ENCODE measurements at regions not wholly inside any gene's neighbourhood (a gene's known extent, or its start where the extent isn't known, plus 50 kb on each side); places are given as distances from the start of the nearest gene placed in this dataset.

DNA sequence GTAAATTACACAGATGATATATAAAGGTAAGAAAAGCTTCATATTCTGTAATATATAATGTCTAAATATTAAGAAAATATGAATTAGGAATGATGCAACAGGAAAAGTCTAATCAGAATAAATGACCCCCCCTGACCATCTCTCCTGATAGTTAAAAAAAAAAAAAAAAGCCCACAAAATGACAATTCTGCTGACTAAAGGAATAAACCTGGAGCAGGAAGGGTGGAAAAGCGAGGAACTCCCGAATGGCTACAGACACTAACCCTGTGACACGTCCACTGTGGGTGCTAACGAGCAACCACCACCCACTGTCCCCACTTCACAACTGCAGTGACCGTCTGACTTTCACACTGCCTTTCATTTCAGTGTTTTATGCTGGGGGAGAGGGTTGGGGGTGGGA, 67.6 kb upstream of the FOXQ1 start:
- TF ChIP-seq, protein P1, sequence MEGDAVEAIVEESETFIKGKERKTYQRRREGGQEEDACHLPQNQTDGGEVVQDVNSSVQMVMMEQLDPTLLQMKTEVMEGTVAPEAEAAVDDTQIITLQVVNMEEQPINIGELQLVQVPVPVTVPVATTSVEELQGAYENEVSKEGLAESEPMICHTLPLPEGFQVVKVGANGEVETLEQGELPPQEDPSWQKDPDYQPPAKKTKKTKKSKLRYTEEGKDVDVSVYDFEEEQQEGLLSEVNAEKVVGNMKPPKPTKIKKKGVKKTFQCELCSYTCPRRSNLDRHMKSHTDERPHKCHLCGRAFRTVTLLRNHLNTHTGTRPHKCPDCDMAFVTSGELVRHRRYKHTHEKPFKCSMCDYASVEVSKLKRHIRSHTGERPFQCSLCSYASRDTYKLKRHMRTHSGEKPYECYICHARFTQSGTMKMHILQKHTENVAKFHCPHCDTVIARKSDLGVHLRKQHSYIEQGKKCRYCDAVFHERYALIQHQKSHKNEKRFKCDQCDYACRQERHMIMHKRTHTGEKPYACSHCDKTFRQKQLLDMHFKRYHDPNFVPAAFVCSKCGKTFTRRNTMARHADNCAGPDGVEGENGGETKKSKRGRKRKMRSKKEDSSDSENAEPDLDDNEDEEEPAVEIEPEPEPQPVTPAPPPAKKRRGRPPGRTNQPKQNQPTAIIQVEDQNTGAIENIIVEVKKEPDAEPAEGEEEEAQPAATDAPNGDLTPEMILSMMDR (conservative IDR thresholded peaks at IDR 0.05 in 1 of 2, IDR thresholded peaks at IDR 0.05 in 1 of 2; ENCODE audit: low read depth in 1 of 2, low read length in 2 of 2) = no peak
- no peak for TF ChIP-seq EZH2 (IDR thresholded peaks at IDR 0.05; ENCODE audit: low read length, missing control alignments)
